ENCODE measurements at regions not wholly inside any gene's neighbourhood (a gene's known extent, or its start where the extent isn't known, plus 50 kb on each side); places are given as distances from the start of the nearest gene placed in this dataset.
"Not testable (repeated sequence)": the region's sequence is repeated elsewhere in the genome, so short reads cannot be mapped to it uniquely, and the experiment has no call there.

DNA sequence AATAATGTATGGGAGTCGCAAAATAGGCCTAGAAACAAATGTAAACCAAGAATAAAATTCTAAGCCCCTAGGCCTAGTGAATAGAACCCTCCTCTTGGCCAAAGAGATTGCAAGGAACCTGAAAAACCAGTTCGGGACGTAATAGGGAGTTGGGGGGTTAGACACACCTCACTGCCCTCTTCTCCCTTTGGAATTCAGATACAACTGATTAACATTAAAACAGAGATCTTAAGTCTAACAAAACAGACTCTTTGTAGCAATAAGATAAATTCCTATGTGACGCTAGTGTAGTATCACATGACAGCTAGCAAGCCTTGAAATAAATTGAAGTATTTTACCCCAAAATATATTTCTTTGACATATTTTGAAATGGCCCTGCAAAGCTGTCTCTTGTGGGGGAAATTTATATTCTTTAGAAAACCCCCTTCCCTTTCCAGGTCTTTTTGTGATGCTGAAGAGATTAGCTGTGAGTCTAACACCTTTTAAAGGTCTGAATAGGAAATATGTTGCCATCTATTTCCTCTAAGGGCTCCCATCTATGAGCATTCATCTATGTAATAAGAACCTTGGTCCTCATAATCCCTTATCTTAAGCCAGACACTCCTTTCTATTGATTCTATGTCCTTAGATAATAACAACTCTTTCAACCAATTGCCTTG, 623.4 kb upstream of the NRG3 start:
- no peak for DNase-seq (ENCODE audit: low spot score)

GRCh38 chr10:81264991-81265390, 610.0 kb upstream of the NRG3 start:
- DNase-seq (ENCODE audit: low spot score): not testable (repeated sequence)

GRCh38 chr10:81270051-81270450, 604.9 kb upstream of the NRG3 start:
- DNase-seq (ENCODE audit: low spot score): no peak

DNA sequence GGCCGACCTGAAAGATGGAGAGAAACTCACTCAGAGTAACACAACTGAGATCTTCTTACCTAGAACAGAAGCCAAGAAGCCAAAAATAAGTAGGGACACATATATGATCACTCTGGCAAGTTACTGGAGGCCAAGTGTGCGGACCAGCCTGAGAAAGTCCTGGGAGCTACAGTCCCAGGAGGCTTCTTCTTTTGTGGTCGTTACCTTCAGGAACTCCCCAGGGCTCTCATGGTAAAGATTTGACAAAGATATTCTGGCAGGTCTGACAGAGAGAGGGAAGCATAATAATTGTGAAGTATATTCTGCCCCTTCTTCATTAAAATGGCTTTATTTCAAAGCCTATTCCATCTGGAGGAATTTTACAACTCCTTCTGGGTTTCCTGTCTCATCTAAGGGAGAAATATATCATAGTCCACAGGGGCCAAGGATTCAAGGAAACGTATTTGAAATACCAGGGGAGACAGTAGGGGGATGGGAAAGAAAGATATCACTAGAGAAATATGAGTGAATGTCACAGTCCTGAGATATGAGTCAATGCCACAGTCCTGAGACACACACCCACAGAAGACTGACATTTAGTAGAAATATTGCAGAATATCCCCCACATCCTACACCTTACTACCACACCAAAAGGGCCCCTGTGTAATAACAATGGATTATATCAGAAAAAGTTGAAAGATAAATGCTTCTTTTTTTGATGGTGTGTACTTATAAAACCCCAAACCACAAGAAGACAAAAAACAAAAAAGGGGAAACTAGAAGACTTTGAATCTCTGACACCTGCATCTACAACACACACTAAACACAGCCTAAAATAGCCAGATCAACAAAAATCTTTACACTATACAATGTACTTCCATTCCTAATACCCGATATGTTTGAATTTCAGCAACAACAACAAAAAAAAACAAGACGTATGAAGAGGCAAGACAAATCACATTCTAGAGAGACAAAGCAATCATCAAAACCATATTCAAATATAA, 594.2 kb upstream of the NRG3 start:
- no peak for DNase-seq (ENCODE audit: low spot score)

- DNase-seq (ENCODE audit: low spot score): no peak
Measured at GRCh38 chr10:81288544-81288943, 586.5 kb upstream of the NRG3 start.

- no peak for DNase-seq (ENCODE audit: low spot score)
Measured at GRCh38 chr10:81297292-81297691, 577.7 kb upstream of the NRG3 start.

GRCh38 chr10:81303656-81304055, 571.3 kb upstream of the NRG3 start:
- DNase-seq (ENCODE audit: low spot score): no peak

GRCh38 chr10:81306971-81307782, 567.8 kb upstream of the NRG3 start:
- no peak for DNase-seq (ENCODE audit: low spot score)

- no peak for DNase-seq (ENCODE audit: low spot score)
Measured at GRCh38 chr10:81309041-81309552, 565.9 kb upstream of the NRG3 start.

DNA sequence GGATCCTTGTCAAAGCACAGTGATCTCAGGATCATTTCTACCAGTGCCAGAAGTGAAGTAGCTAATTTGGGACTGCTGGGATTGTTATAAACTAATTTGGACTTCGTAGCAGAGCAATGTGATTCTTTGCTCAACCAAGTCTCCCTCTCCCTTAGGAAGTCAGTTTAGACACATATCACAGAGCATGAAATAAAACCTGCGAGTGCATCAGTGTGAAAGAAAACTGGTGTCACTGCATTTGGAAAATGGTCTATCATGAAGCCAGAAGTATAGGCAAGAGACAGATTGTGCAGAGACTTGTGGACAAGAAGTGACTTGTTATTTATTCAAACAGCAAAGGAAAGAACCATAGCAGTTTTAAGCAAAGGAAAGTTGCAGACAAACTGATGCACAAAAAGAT, 560.5 kb upstream of the NRG3 start:
- DNase-seq (ENCODE audit: low spot score): no peak

GRCh38 chr10:81315026-81315425, 560.0 kb upstream of the NRG3 start:
- no peak for DNase-seq (ENCODE audit: low spot score)

- no peak for DNase-seq (ENCODE audit: low spot score)
Measured at GRCh38 chr10:81348003-81348402, 527.0 kb upstream of the NRG3 start.

GRCh38 chr10:81367132-81367531, 507.9 kb upstream of the NRG3 start:
- no peak for DNase-seq (ENCODE audit: low spot score)

GRCh38 chr10:81386817-81387216, 488.2 kb upstream of the NRG3 start:
- no peak for DNase-seq (ENCODE audit: low spot score)

- DNase-seq (ENCODE audit: low spot score): no peak
Measured at GRCh38 chr10:81403451-81403850, 471.5 kb upstream of the NRG3 start.

GRCh38 chr10:81405399-81405798, 469.6 kb upstream of the NRG3 start:
- DNase-seq (ENCODE audit: low spot score): no peak

DNA sequence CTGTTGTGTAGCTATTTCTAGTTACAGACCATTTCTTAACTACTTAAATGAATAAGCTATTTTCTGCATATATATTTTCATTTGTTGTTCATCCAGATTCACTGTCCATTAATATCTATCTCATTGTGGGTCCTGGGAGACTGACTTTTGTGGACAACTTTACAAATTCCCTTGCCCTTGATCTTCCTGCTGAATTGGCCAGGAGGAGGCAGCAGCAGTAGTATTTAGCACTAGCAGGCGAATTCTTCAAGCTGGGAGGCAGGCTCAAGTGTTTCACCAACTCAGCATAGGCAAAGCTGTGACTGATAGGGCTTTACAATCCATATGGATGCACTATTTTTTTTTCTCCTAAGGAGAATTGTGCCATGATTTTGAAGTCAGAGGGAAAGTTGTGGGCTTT, 461.0 kb upstream of the NRG3 start:
- no peak for DNase-seq (ENCODE audit: low spot score)

DNA sequence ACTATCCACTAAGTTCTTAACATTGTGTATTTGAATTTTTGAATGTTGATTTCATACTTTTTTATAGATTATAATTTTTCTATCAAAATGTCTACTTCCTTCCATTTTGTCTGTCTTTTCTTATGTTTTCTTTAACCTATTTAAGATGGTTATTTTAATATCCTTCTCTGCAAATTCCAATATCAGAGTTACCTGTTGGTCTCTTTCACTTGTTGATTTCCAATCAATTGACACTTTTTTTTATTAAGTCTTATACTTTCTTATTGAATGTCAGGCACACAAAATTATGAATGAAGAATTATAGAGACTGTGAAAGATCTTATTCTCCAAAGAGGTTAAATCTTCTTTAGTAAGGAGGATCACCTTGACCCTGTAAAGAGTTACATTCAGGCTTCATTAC, 448.3 kb upstream of the NRG3 start:
- no peak for DNase-seq (ENCODE audit: low spot score)

- DNase-seq (ENCODE audit: low spot score): no peak
Measured at GRCh38 chr10:81428456-81429134, 446.4 kb upstream of the NRG3 start.

DNA sequence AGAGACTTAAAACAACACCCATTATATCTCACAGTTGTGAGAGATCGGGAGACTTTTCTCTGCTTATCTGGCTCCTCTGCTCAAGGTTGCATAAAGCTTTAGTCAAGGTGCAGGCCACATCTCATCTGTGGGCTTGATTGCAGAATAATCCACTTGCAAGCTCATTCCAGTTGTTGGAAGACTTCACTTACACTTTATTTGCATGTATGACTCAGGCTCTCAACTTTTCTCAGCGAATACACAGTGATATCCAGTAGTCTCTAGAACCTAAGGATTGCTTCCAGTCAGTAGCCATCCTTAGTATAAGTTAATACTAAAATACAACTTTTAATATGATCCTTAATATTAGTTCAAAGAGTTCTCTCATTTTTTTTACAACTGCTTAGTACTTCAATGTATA, 435.5 kb upstream of the NRG3 start:
- DNase-seq (ENCODE audit: low spot score): no peak

DNA sequence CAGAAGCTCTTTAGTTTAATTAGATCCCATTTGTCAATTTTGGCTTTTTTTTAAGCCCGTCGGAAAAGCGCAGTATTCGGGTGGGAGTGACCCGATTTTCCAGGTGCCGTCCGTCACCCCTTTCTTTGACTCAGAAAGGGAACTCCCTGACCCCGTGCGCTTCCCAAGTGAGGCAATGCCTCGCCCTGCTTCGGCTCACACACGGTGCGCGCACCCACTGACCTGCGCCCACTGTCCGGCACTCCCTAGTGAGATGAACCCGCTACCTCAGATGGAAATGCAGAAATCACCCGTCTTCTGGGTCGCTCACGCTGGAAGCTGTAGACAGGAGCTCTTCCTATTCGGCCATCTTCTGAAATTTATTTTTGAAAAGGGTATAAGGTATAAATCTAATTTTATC, 433.4 kb upstream of the NRG3 start:
- DNase-seq (ENCODE audit: low spot score): not testable (repeated sequence)

Data from kidney capillary endothelial cell (primary cell).